Liver (tissue), 3 donors: ENCODE measurements at regions not wholly inside any gene's neighbourhood (a gene's known extent, or its start where the extent isn't known, plus 50 kb on each side); places are given as distances from the start of the nearest gene placed in this dataset.

Experiments used
- CTCF ChIP-seq: fragments of 150-350 bp; IDR thresholded peaks from 2 replicates; pipeline ENCODE4 v1.5.1; 2017; ENCODE audit warnings: improper control_type of control experiment, low read depth, low read length; ENCODE audit not compliant: missing input control
- RAD21 ChIP-seq, 2 donors: IDR thresholded peaks; 2 replicates each; pipeline ENCODE4 v1.6.1; 2016; ENCODE audit warnings: antibody characterized with exemption in 2 of 2, mild to moderate bottlenecking in 2 of 2
- SP1 ChIP-seq: IDR thresholded peaks from 2 replicates; pipeline ENCODE4 v1.6.1; 2018; ENCODE audit warnings: antibody characterized with exemption, mild to moderate bottlenecking
- ZBTB33 ChIP-seq: IDR thresholded peaks from 2 replicates; pipeline ENCODE4 v1.6.1; 2016; ENCODE audit warnings: antibody characterized with exemption
- TF ChIP-seq, protein P1 (sequence below): IDR thresholded peaks from 2 replicates; pipeline ENCODE4 v1.6.1; 2016; ENCODE audit warnings: antibody characterized with exemption
- donor health status: healthy.
- donor health status: healthy.

GRCh38 chrX:28321286-28321685 lies 266.0 kb upstream of the IL1RAPL1 start:
- TF ChIP-seq CTCF (no peak), RAD21 (IDR thresholded peaks at IDR 0.05) (no peak), ZBTB33 (no peak), SP1 (no peak)
- TF ChIP-seq, protein P1, sequence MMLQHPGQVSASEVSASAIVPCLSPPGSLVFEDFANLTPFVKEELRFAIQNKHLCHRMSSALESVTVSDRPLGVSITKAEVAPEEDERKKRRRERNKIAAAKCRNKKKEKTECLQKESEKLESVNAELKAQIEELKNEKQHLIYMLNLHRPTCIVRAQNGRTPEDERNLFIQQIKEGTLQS = no peak
